Activated T-helper 1 cell treated with anti-CD3 and anti-CD28 coated beads, Interleukin-12 subunit alpha, Interleukin-12 subunit beta, Interleukin-2, Interleukin-4 antibody, amounts not matched to agents 30 ng/mL and 10 ng/mL and 1 ng/mL, durations not matched to agents 14 hours and 24 hours and 36 hours (primary cell): ENCODE measurements at regions not wholly inside any gene's neighbourhood (a gene's known extent, or its start where the extent isn't known, plus 50 kb on each side); places are given as distances from the start of the nearest gene placed in this dataset.

Experiments
- DNase-seq: peaks from one replicate; pipeline ENCODE4 v3.0.0; 2021; ENCODE audit warnings: low spot score
- H3K27ac Mint-ChIP-seq: one replicate; pipeline ENCODE4 v1.8.0; 2021; ENCODE audit warnings: mild to moderate bottlenecking, mixed read lengths
- H3K27me3 Mint-ChIP-seq: one replicate; pipeline ENCODE4 v1.8.0; 2022; ENCODE audit warnings: mild to moderate bottlenecking, moderate library complexity, mixed read lengths; ENCODE audit not compliant: insufficient read depth
- H3K36me3 Mint-ChIP-seq: one replicate; pipeline ENCODE4 v1.8.0; 2021; ENCODE audit warnings: low read depth, mixed read lengths
- H3K4me1 Mint-ChIP-seq: one replicate; pipeline ENCODE4 v1.8.0; 2021; ENCODE audit warnings: low read depth, mixed read lengths
- H3K4me3 Mint-ChIP-seq: one replicate; pipeline ENCODE4 v1.8.0; 2021; ENCODE audit warnings: mild to moderate bottlenecking, moderate library complexity, mixed read lengths
- H3K9me3 Mint-ChIP-seq: one replicate; pipeline ENCODE4 v1.8.0; 2021; ENCODE audit warnings: mixed read lengths
- intact Hi-C: fragments of 100-400 bp; cut with micrococcal nuclease; formaldehyde crosslinking; loops from one replicate; pipeline ENCODE4 v1.15.1; 2024

- no peak for DNase-seq
- no peak overlapping the region for H3K4me3 Mint-ChIP-seq
- peaks cover 11% of the 10 kb centered on the region for H3K4me1 Mint-ChIP-seq
- peaks cover 10% of the 10 kb centered on the region for H3K27me3 Mint-ChIP-seq
- H3K36me3 Mint-ChIP-seq = no peaks in the 10 kb centered on the region
- intact Hi-C loops = no loop called here
- no peak overlapping the region for H3K27ac Mint-ChIP-seq
- no peaks in the 10 kb centered on the region for H3K9me3 Mint-ChIP-seq
These were observed 256.6 kb downstream of the PTEN start for GRCh38 chr10:88120075-88120474.

- peaks cover 10% of the 10 kb centered on the region for H3K27me3 Mint-ChIP-seq
- H3K4me1 Mint-ChIP-seq = peaks cover 10% of the 10 kb centered on the region
- H3K27ac Mint-ChIP-seq = no peak overlapping the region
- intact Hi-C loops = no loop called here
- no peaks in the 10 kb centered on the region for H3K36me3 Mint-ChIP-seq
- no peak for DNase-seq
- H3K9me3 Mint-ChIP-seq = no peaks in the 10 kb centered on the region
- H3K4me3 Mint-ChIP-seq = no peak overlapping the region
These were observed 257.3 kb downstream of the PTEN start for GRCh38 chr10:88120599-88121333.

- intact Hi-C loops = no loop called here
- Mint-ChIP-seq H3K9me3 (no peaks in the 10 kb centered on the region), H3K36me3 (no peaks in the 10 kb centered on the region), H3K27ac (no peak overlapping the region), H3K4me3 (no peak overlapping the region), H3K27me3 (peaks cover 10% of the 10 kb centered on the region), H3K4me1 (peaks cover 10% of the 10 kb centered on the region)
- DNase-seq = no peak
These were observed 257.9 kb downstream of the PTEN start for GRCh38 chr10:88121361-88121760.

- peaks cover 13% of the 10 kb centered on the region for H3K27me3 Mint-ChIP-seq
- no peak for DNase-seq
- H3K36me3 Mint-ChIP-seq = peaks cover 1% of the 10 kb centered on the region
- no peak overlapping the region for H3K27ac Mint-ChIP-seq
- H3K4me1 Mint-ChIP-seq = peaks cover 16% of the 10 kb centered on the region
- H3K4me3 Mint-ChIP-seq = no peak overlapping the region
- H3K9me3 Mint-ChIP-seq = peaks cover 4% of the 10 kb centered on the region
- intact Hi-C loops = no loop called here
These were observed 258.7 kb downstream of the PTEN start for GRCh38 chr10:88122145-88122544.

- DNase-seq = no peak
- Mint-ChIP-seq H3K4me1 (peaks cover 16% of the 10 kb centered on the region), H3K36me3 (peaks cover 1% of the 10 kb centered on the region), H3K27me3 (peaks cover 13% of the 10 kb centered on the region), H3K4me3 (no peak overlapping the region), H3K27ac (no peak overlapping the region), H3K9me3 (peaks cover 4% of the 10 kb centered on the region)
- intact Hi-C loops = no loop called here
These were observed 259.2 kb downstream of the PTEN start for GRCh38 chr10:88122576-88122975.

- peaks cover 7% of the 10 kb centered on the region for H3K4me1 Mint-ChIP-seq
- H3K27me3 Mint-ChIP-seq = peaks cover 12% of the 10 kb centered on the region
- intact Hi-C loops = loop anchor here (1.0 kb wide), 1 partner anchor 13 kb away; no protein-coding TSS in a partner anchor
- no peak overlapping the region for H3K4me3 Mint-ChIP-seq
- no peak overlapping the region for H3K27ac Mint-ChIP-seq
- H3K36me3 Mint-ChIP-seq = peaks cover 1% of the 10 kb centered on the region
- DNase-seq = no peak
- peaks cover 7% of the 10 kb centered on the region for H3K9me3 Mint-ChIP-seq
These were observed 262.3 kb downstream of the PTEN start for GRCh38 chr10:88125766-88126165.

GRCh38 chr10:88126699-88127098, 263.3 kb downstream of the PTEN start:
- peaks cover 6% of the 10 kb centered on the region for H3K4me1 Mint-ChIP-seq
- H3K27me3 Mint-ChIP-seq = peaks cover 10% of the 10 kb centered on the region
- no peak for DNase-seq
- peaks cover 7% of the 10 kb centered on the region for H3K9me3 Mint-ChIP-seq
- H3K4me3 Mint-ChIP-seq = no peak overlapping the region
- H3K27ac Mint-ChIP-seq = no peak overlapping the region
- intact Hi-C loops = loop anchor here (1.0 kb wide), 1 partner anchor 12 kb away; no protein-coding TSS in a partner anchor
- H3K36me3 Mint-ChIP-seq = peaks cover 1% of the 10 kb centered on the region

- intact Hi-C loops = no loop called here
- Mint-ChIP-seq H3K9me3 (peaks cover 7% of the 10 kb centered on the region), H3K4me3 (no peak overlapping the region), H3K27ac (no peak overlapping the region), H3K4me1 (peaks cover 6% of the 10 kb centered on the region), H3K36me3 (peaks cover 1% of the 10 kb centered on the region), H3K27me3 (peaks cover 10% of the 10 kb centered on the region)
- no peak for DNase-seq
These were observed 263.8 kb downstream of the PTEN start for GRCh38 chr10:88127269-88127668.

GRCh38 chr10:88127766-88128165, 264.3 kb downstream of the PTEN start:
- intact Hi-C loops = no loop called here
- Mint-ChIP-seq H3K4me1 (peaks cover 6% of the 10 kb centered on the region), H3K27me3 (peaks cover 10% of the 10 kb centered on the region), H3K36me3 (peaks cover 1% of the 10 kb centered on the region), H3K4me3 (no peak overlapping the region), H3K27ac (no peak overlapping the region), H3K9me3 (peaks cover 7% of the 10 kb centered on the region)
- DNase-seq = no peak

GRCh38 chr10:88129013-88129412, 265.6 kb downstream of the PTEN start:
- Mint-ChIP-seq H3K4me1 (peaks cover 6% of the 10 kb centered on the region), H3K27me3 (peaks cover 5% of the 10 kb centered on the region), H3K9me3 (peaks cover 7% of the 10 kb centered on the region), H3K36me3 (peaks cover 1% of the 10 kb centered on the region), H3K27ac (no peak overlapping the region), H3K4me3 (no peak overlapping the region)
- intact Hi-C loops = no loop called here
- DNase-seq = no peak

- peaks cover 12% of the 10 kb centered on the region for H3K9me3 Mint-ChIP-seq
- intact Hi-C loops = no loop called here
- H3K27me3 Mint-ChIP-seq = peaks cover 3% of the 10 kb centered on the region
- H3K4me3 Mint-ChIP-seq = no peak overlapping the region
- H3K4me1 Mint-ChIP-seq = peaks cover 7% of the 10 kb centered on the region
- H3K36me3 Mint-ChIP-seq = peaks cover 5% of the 10 kb centered on the region
- DNase-seq = no peak
- no peak overlapping the region for H3K27ac Mint-ChIP-seq
These were observed 267.5 kb downstream of the PTEN start for GRCh38 chr10:88130912-88131311.

GRCh38 chr10:88131511-88132139, 268.2 kb downstream of the PTEN start:
- intact Hi-C loops = no loop called here
- H3K9me3 Mint-ChIP-seq = peaks cover 10% of the 10 kb centered on the region
- H3K27me3 Mint-ChIP-seq = peaks cover under 1% of the 10 kb centered on the region
- H3K4me3 Mint-ChIP-seq = no peak overlapping the region
- no peak for DNase-seq
- peaks cover 11% of the 10 kb centered on the region for H3K4me1 Mint-ChIP-seq
- H3K36me3 Mint-ChIP-seq = peaks cover 4% of the 10 kb centered on the region
- H3K27ac Mint-ChIP-seq = no peak overlapping the region

- H3K9me3 Mint-ChIP-seq = peaks cover 5% of the 10 kb centered on the region
- no peak overlapping the region for H3K4me3 Mint-ChIP-seq
- no peak overlapping the region for H3K27ac Mint-ChIP-seq
- DNase-seq = no peak
- peaks cover 4% of the 10 kb centered on the region for H3K27me3 Mint-ChIP-seq
- H3K36me3 Mint-ChIP-seq = peaks cover 5% of the 10 kb centered on the region
- H3K4me1 Mint-ChIP-seq = peaks cover 29% of the 10 kb centered on the region
- intact Hi-C loops = no loop called here
These were observed 273.3 kb downstream of the PTEN start for GRCh38 chr10:88136712-88137111.
